VCaP (cell line): ENCODE measurements at regions not wholly inside any gene's neighbourhood (a gene's known extent, or its start where the extent isn't known, plus 50 kb on each side); places are given as distances from the start of the nearest gene placed in this dataset.

Experiments
- H3K27ac ChIP-seq: fragments of 450-650 bp; 2 replicates; pipeline ENCODE4 v1.5.1; 2017
- TF ChIP-seq, protein P1 (sequence below): fragments of 450-650 bp; conservative IDR thresholded peaks from 2 replicates; pipeline ENCODE4 v1.5.1; 2017; ENCODE audit warnings: mild to moderate bottlenecking, moderate library complexity

DNA sequence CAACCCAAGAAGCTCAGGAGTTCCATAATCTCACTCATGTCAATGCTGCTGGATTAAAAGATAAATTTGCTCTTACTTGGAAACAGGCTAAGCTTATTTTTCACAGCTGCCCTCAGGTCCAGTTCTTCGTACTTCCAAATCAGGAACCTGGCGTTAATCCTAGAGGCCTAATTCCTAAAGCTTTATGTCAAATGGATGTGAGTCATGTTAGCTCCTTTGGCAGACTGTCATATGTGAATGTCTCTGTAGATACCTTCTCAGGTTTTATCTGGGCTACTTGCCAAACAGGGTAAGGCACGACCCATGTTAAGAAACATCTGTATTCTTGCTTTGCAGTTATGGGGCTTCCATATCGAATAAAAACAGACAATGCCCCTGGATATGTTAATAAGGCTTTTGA lies 504.6 kb downstream of the ALG10 start:
- no peak overlapping the region for H3K27ac ChIP-seq
- TF ChIP-seq, protein P1, sequence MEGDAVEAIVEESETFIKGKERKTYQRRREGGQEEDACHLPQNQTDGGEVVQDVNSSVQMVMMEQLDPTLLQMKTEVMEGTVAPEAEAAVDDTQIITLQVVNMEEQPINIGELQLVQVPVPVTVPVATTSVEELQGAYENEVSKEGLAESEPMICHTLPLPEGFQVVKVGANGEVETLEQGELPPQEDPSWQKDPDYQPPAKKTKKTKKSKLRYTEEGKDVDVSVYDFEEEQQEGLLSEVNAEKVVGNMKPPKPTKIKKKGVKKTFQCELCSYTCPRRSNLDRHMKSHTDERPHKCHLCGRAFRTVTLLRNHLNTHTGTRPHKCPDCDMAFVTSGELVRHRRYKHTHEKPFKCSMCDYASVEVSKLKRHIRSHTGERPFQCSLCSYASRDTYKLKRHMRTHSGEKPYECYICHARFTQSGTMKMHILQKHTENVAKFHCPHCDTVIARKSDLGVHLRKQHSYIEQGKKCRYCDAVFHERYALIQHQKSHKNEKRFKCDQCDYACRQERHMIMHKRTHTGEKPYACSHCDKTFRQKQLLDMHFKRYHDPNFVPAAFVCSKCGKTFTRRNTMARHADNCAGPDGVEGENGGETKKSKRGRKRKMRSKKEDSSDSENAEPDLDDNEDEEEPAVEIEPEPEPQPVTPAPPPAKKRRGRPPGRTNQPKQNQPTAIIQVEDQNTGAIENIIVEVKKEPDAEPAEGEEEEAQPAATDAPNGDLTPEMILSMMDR = no peak

DNA sequence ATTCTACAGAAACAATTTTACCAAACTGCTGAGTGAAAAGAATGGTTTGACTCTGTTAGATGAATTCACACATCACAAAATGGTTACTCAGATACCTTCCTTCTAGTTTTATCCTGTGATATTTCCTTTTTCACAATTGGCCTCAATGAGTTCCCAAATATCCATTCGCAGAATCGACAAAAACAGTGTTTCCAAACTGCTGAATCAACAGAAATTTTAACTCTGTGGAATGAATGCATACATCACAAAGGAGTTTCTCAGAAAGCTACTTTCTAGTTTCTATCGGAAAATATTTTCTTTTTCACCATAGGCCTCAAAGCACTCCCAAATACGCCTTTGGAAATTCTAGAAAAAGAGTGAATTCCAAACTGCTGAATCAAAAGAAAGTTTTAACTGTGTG lies 525.0 kb downstream of the ALG10 start:
- H3K27ac ChIP-seq = no peak overlapping the region
- TF ChIP-seq, protein P1 = no peak

DNA sequence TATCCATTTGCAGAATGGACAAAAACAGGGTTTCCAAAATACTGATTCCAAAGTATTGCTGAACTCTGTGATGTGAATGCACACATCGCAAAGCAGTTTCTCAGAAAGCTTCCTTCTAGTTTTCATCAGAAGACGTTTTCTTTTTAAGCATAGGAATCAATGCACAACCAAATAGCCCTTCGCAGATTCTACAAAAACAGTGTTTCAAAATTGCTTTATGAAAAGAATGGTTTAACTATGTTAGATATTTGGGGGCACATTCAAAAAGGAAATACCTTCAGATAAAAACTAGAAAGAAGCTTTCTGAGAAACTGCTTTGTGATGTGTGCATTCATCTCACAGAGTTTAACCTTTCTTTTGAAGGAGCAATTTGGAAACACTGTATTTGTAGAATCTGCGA lies 569.7 kb downstream of the ALG10 start:
- H3K27ac ChIP-seq = no peak overlapping the region
- TF ChIP-seq, protein P1 = no peak

DNA sequence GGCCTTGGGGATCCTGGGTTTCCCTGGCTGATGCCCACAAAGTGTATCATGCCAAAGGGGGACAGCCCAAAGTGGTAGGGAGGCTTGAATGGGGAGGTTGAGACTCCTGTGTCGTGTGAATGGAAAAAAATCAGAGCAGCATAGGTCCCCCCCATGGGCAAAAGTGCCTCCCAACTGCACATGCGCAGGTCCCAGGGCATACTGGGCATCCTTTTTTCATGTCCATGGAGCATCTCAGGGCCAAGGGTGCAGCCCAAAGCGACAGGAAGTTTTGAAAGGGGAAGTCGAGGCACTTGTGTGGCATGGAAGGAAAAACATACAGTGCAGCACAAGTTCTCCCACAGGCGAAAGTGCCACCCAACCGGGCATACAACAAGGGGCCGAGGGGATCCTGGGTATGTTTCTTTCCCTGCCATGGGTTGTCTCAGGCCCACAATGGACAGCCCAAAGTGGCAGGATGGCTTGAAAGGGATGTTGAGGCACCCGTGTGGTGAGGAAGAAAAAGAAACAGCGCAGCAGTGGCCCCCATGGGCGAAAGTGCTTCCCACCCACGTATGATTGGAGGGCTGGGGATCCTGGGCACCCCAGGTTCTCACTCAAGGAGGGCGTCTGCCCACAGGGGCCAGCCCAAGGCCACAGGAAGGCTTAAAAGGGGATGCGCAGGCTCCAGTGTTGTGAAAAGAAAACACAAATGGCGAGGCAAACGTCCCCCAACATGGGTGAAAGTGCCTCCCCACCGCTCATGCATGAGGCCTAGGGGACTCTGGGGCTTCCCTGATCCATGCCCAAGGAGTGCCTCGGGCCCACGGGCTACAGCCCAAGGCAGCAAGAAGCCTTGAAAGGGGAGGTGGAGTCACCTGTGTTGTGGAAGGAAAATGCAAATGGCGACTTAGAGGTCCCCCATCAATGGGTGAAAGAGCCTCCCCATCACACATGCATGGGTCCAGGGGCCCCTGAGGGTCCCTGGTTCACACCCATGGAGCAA lies 573.7 kb downstream of the ALG10 start:
- no peak overlapping the region for H3K27ac ChIP-seq
- TF ChIP-seq, protein P1 = no peak

DNA sequence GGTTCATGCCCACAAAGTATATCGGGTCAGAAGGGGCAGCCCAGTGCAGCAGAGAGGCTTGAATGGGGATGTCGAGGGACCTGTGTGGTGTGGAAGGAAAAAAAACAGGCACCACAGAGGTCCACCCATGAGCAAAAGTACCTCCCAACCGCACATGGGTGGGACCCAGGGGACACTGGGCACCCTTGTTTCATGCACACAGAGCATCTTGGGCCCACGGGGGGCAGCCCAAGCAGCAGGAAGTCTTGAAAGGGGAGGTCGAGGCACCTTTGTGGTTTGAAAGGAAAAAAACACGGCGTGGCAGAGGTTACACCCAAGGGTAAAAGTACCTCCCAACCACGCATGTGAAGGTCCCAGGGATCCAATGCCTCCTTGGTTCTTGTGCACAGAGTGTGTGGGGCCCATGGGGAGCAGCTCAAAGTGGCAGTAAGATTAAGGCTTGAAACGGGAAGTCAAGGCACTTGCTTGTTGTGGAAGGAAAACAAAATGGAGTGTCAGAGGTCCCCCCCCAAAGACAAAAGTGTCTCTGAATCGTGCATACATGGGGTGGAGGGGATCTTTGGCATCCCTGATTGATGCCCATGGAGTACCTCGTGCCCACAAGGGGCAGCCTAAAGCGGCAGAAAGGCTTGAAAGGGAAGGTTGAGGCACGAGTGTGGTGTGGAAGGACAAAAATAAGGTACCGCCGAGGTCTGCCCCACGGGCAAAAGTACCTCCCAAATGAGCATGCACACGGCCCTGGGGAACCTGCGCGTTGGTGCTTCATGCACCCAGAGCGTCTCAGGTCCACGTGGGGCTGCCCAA lies 575.5 kb downstream of the ALG10 start:
- H3K27ac ChIP-seq = no peak overlapping the region
- TF ChIP-seq, protein P1 = no peak

DNA sequence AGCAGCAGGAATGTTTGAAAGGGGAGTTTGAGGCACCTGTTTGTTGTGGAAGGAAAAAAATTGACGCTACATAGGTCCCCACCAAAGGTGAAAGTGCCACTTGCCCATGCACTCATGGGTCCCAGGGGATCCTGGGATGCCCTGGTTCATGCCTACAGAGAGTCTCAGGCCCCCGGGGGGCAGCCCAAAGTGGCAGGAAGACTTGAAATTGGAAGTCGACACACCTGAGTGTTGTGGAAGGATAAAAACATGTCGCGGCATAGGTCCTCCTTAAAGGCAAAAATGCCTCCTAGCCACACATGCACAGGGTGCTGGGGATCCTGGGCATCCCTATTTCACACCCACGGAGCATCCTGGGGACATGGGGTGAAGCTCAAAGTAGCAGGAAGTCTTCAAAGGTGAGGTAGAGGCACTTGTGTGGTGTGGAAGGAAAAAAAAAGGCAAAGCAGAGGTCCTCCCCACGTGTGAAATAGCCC lies 576.1 kb downstream of the ALG10 start:
- H3K27ac ChIP-seq = no peak overlapping the region
- TF ChIP-seq, protein P1 = no peak

DNA sequence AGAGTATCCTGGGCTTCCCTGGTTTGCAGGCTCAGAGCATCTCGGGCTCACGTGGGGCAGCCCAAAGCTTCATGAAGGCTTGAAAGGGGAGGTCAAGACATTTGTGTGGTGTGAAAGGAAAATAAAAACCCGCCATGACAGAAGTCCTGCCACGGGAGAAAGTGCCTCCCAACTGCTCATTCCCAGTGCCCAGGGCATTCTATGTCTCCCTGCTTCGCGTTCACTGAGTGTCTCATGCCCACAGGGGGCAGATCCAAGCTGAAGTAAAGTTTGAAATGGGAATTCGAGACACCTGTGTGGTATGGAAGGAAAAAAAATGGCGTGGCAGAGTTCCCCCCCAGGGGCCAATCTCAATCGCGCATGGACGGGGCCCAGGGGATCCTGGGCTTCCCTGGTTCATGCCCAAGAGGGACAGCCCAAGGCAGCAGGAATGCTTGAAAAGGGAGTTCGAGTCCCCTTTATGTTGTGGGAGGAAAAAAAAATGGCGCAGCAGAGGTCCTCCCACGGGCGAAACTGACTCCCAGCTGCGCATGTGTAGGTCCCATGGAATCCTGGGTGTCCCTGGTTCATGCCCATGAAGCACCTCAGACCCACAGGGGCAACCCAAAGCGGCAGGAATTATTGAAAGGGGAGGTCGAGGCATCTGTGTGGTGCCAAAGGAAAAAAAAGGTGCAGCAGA lies 576.7 kb downstream of the ALG10 start:
- TF ChIP-seq, protein P1 = no peak
- no peak overlapping the region for H3K27ac ChIP-seq
